ENCODE measurements at regions not wholly inside any gene's neighbourhood (a gene's known extent, or its start where the extent isn't known, plus 50 kb on each side); places are given as distances from the start of the nearest gene placed in this dataset.

- TF ChIP-seq, protein P1, sequence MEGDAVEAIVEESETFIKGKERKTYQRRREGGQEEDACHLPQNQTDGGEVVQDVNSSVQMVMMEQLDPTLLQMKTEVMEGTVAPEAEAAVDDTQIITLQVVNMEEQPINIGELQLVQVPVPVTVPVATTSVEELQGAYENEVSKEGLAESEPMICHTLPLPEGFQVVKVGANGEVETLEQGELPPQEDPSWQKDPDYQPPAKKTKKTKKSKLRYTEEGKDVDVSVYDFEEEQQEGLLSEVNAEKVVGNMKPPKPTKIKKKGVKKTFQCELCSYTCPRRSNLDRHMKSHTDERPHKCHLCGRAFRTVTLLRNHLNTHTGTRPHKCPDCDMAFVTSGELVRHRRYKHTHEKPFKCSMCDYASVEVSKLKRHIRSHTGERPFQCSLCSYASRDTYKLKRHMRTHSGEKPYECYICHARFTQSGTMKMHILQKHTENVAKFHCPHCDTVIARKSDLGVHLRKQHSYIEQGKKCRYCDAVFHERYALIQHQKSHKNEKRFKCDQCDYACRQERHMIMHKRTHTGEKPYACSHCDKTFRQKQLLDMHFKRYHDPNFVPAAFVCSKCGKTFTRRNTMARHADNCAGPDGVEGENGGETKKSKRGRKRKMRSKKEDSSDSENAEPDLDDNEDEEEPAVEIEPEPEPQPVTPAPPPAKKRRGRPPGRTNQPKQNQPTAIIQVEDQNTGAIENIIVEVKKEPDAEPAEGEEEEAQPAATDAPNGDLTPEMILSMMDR (IDR thresholded peaks at IDR 0.05) = no peak
- TF ChIP-seq POLR2A (IDR thresholded peaks at IDR 0.05) (no peak), POLR2AphosphoS5 (IDR thresholded peaks at IDR 0.05) (no peak)
These were observed 256.6 kb upstream of the SMIM30 start for GRCh38 chr7:113374955-113375354.

All from breast epithelium (tissue), 3 donors.